Osteoblast (primary cell): ENCODE measurements at regions not wholly inside any gene's neighbourhood (a gene's known extent, or its start where the extent isn't known, plus 50 kb on each side); places are given as distances from the start of the nearest gene placed in this dataset.
"Not testable (repeated sequence)": the region's sequence is repeated elsewhere in the genome, so short reads cannot be mapped to it uniquely, and the experiment has no call there.

ENCODE experiments used
- DNase-seq: peaks from one replicate; pipeline ENCODE4 v3.0.0; 2011; ENCODE audit warnings: low spot score, mixed read lengths; ENCODE audit not compliant: insufficient read length; ENCODE audit errors: missing footprints
- H2AFZ ChIP-seq: 2 replicates; pipeline ENCODE4 v1.6.0; 2011; ENCODE audit warnings: mild to moderate bottlenecking, low read length
- H3K27ac ChIP-seq: 2 replicates; pipeline ENCODE4 v1.5.1; 2011; ENCODE audit warnings: mild to moderate bottlenecking, low read depth, low read length, moderate library complexity
- H3K27me3 ChIP-seq: 2 replicates; pipeline ENCODE4 v1.6.0; 2012; ENCODE audit warnings: mild to moderate bottlenecking, control low read depth, inconsistent platforms, low read length, moderate library complexity; ENCODE audit not compliant: insufficient read depth
- H3K36me3 ChIP-seq: 2 replicates; pipeline ENCODE4 v1.5.1; 2011; ENCODE audit warnings: mild to moderate bottlenecking, low read length, control low read depth, moderate library complexity; ENCODE audit not compliant: insufficient read depth
- H3K4me1 ChIP-seq: 2 replicates; pipeline ENCODE4 v1.5.1; 2011; ENCODE audit warnings: mild to moderate bottlenecking, low read length, control low read depth, moderate library complexity; ENCODE audit not compliant: insufficient read depth
- H3K4me2 ChIP-seq: 2 replicates; pipeline ENCODE4 v1.6.0; 2011; ENCODE audit warnings: mild to moderate bottlenecking, low read length; ENCODE audit not compliant: insufficient read depth
- H3K4me3 ChIP-seq: fragments of 200-600 bp; sonication (generic); 3 replicates; pipeline ENCODE4 v1.5.1; 2012; ENCODE audit warnings: mild to moderate bottlenecking, low read length, inconsistent platforms; ENCODE audit not compliant: insufficient read depth
- H3K79me2 ChIP-seq: 2 replicates; pipeline ENCODE4 v1.6.0; 2012; ENCODE audit warnings: mild to moderate bottlenecking, low read length, control low read depth, inconsistent platforms; ENCODE audit not compliant: insufficient read depth
- H3K9me3 ChIP-seq: 2 replicates; pipeline ENCODE4 v1.5.1; 2011; ENCODE audit warnings: low read depth, low read length, control low read depth
- H4K20me1 ChIP-seq: 2 replicates; pipeline ENCODE4 v1.6.0; 2012; ENCODE audit warnings: mild to moderate bottlenecking, low read length, control low read depth; ENCODE audit not compliant: insufficient read depth
- TF ChIP-seq, protein P1 (sequence below): IDR thresholded peaks from 2 replicates; pipeline ENCODE4 v1.5.1; 2011; ENCODE audit warnings: mild to moderate bottlenecking, low read depth, low read length, moderate library complexity; ENCODE audit errors: extremely low read depth

DNA sequence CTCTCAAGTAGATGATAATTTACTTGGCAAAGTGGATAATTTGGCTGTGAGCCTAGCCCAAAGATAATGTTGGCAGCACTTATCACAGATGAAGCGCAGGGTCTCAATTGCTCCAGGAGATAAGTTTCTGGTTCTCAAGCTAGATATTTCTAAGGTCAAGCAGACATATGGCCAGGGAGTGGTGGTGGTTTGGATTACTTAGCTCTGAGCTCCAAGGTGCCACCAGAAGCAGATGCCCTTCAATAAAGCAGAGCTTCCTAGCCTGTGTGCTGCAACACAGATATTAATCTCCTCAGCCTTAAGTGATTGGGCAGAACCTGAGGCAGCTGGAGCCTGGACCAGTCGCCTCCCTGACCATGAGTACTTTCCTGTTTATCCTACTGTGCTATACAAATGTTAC, 79.2 kb upstream of the NALF2 start:
- Histone ChIP-seq H4K20me1 (no peaks in the 10 kb centered on the region), H3K4me3 (no peak overlapping the region), H3K9me3 (no peaks in the 10 kb centered on the region)

DNA sequence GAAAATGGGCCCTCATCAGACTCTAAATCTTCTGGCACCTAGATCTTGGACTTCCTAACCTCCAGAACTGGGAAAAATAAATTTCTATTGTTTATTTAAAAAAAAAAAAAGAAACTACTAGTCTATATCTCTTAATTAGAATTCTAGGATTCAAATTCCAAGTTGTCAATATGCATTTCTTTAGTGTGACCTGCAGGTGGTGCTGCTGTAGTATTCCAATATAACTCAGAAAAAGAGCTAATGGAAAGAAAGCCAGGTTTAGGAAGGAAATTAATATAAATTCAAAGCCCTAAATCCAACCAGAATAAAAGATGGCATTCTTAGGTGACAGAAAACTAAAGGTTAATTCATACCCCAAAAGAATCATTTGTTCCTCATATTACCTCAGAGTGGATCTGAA, 80.0 kb upstream of the NALF2 start:
- no peaks in the 10 kb centered on the region for H3K36me3 ChIP-seq
- H3K9me3 ChIP-seq, result no peaks in the 10 kb centered on the region
- no peaks in the 10 kb centered on the region for H3K4me1 ChIP-seq
- H3K4me3 ChIP-seq, result no peak overlapping the region
- peaks cover 40% of the 10 kb centered on the region for H3K27me3 ChIP-seq
- H2AFZ ChIP-seq, result no peak overlapping the region
- H3K4me2 ChIP-seq, result no peak overlapping the region
- no peaks in the 10 kb centered on the region for H3K79me2 ChIP-seq
- no peaks in the 10 kb centered on the region for H4K20me1 ChIP-seq
- H3K27ac ChIP-seq, result no peak overlapping the region
- peak; percentile 34 for DNase-seq
- TF ChIP-seq, protein P1, sequence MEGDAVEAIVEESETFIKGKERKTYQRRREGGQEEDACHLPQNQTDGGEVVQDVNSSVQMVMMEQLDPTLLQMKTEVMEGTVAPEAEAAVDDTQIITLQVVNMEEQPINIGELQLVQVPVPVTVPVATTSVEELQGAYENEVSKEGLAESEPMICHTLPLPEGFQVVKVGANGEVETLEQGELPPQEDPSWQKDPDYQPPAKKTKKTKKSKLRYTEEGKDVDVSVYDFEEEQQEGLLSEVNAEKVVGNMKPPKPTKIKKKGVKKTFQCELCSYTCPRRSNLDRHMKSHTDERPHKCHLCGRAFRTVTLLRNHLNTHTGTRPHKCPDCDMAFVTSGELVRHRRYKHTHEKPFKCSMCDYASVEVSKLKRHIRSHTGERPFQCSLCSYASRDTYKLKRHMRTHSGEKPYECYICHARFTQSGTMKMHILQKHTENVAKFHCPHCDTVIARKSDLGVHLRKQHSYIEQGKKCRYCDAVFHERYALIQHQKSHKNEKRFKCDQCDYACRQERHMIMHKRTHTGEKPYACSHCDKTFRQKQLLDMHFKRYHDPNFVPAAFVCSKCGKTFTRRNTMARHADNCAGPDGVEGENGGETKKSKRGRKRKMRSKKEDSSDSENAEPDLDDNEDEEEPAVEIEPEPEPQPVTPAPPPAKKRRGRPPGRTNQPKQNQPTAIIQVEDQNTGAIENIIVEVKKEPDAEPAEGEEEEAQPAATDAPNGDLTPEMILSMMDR, result peak; percentile 41

More for the DNA sequence above, 79.2 kb upstream of the NALF2 start:
- H3K36me3 ChIP-seq, result no peaks in the 10 kb centered on the region
- H3K4me1 ChIP-seq, result no peaks in the 10 kb centered on the region
- H2AFZ ChIP-seq, result no peak overlapping the region
- no peaks in the 10 kb centered on the region for H3K79me2 ChIP-seq
- TF ChIP-seq, protein P1, result no peak
- no peak overlapping the region for H3K4me2 ChIP-seq
- no peak overlapping the region for H3K27ac ChIP-seq
- DNase-seq, result no peak
- peaks cover 43% of the 10 kb centered on the region for H3K27me3 ChIP-seq

DNA sequence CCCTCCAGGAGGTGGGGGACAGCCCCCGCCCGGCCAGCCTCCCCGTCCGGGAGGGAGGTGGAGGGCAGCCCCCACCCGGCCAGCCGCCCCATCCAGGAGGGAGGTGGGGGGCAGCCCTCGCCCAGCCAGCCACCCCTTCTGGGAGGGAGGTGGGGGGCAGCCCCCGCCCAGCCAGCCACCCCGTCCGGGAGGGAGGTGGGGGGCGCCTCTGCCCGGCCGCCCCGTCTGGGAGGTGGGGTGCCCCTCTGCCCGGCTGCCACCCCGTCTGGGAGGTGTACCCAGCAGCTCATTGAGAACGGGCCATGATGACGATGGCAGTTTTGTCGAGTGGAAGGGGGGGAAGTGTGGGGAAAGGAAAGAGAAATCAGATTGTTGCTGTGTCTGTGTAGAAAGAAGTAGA, 81.9 kb upstream of the NALF2 start:
- not testable (repeated sequence) for DNase-seq, H3K79me2 ChIP-seq, H3K4me3 ChIP-seq, H3K4me1 ChIP-seq, H3K9me3 ChIP-seq, H4K20me1 ChIP-seq, H2AFZ ChIP-seq, H3K27ac ChIP-seq, H3K4me2 ChIP-seq, H3K36me3 ChIP-seq
- peaks cover 27% of the 10 kb centered on the region for H3K27me3 ChIP-seq

DNA sequence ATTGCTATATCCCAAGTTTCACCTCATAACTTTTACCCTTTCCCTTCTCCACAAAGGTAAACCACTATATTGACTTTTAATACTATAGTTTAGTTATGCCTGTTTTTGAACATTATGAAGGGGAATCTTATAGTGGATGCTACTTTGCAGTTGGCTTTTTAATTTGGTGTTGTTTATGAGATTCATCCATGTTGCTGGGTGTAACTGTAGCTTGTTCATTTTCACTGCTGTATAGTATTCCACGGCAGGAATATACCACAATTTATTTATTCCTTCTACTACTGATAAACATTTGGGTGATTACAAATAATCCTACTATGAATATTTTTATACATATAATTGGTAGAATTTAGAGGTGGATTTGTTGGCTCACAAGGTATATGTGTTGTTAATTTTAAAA, 88.4 kb upstream of the NALF2 start:
- peaks cover 4% of the 10 kb centered on the region for H3K9me3 ChIP-seq
- no peak for DNase-seq
- no peaks in the 10 kb centered on the region for H3K79me2 ChIP-seq
- H3K4me2 ChIP-seq, result no peak overlapping the region
- no peaks in the 10 kb centered on the region for H4K20me1 ChIP-seq
- H3K4me1 ChIP-seq, result no peaks in the 10 kb centered on the region
- no peaks in the 10 kb centered on the region for H3K36me3 ChIP-seq
- peaks cover 22% of the 10 kb centered on the region for H3K27me3 ChIP-seq
- no peak overlapping the region for H3K4me3 ChIP-seq
- no peak overlapping the region for H3K27ac ChIP-seq
- TF ChIP-seq, protein P1, result no peak
- H2AFZ ChIP-seq, result no peak overlapping the region
